ENCODE measurements at regions not wholly inside any gene's neighbourhood (a gene's known extent, or its start where the extent isn't known, plus 50 kb on each side); places are given as distances from the start of the nearest gene placed in this dataset.

DNA sequence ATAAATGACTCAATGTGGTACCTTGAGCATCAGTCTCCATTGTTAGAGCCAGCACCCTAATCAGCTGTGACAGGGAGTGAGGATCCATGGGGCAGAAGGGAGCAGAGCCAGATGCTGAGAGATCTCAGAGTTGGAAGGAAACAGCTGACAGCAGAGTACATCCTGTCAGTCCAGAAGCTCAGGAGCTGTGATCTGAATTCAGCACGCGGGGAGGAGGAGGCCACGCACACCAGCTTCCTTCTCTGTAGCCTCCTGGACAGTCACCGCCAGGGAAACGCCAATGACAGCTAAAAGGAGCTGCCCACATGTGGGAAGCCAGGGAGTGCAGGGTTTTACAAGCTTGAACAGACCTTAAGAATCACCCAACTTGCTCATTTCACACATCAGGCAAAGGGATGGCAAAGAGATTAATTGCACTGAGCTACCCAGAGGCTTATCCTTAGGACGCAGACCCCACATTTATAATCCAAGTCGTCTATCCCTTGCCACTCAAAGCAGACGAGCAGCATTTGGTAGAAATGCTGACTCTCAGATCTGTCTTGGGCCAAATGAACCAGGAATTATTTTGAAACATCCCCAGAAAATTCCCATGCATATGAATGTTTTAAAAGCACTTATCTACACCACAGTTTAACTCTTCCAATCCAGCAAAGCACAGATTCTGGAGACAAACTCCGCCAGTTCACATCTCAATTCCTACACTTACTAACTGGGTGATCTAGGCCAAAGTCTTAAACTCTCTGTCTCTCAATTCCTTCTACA is 322.6 kb upstream of the TMTC1 start:
- no peak overlapping the region for H3K4me3 ChIP-seq (ENCODE audit: low read depth, low read length)

DNA sequence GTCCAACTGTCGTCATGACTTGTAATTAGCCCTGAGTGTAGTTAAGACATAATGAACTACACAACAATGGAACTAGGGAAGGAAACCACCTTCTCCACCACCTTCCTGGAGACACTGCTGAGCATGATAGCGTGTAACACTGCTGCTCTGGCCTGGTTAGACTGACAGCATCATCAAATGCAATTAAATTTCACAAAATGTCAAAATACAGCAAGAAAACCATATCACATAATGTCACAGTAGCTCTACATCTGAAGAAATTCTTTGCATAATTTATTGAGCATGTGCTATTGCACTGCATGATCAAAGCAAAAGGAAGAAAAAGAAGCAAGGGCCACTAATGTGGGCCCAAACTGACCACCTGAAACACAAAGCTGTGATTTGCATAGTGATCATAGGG is 321.8 kb upstream of the TMTC1 start:
- no peak overlapping the region for H3K4me3 ChIP-seq (ENCODE audit: low read depth, low read length)

DNA sequence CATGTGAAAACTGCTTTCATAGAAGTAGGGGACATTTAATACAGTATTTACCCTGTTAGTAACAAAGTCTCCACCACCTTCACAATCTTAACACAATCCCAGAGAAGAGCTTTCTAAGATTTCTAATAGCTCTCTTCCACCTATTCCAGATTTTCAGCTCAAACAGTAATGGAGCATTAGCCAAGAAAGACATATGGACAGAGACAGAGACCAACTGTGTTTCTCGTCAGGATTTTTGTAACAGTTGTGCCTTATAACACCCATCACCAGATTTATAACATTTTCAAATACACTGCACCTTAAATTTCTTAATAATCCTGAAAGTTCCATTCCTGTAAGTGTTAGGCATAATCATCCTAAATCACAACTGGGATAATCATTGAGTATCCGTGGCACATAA is 321.2 kb upstream of the TMTC1 start:
- H3K4me3 ChIP-seq (ENCODE audit: low read depth, low read length): no peak overlapping the region

DNA sequence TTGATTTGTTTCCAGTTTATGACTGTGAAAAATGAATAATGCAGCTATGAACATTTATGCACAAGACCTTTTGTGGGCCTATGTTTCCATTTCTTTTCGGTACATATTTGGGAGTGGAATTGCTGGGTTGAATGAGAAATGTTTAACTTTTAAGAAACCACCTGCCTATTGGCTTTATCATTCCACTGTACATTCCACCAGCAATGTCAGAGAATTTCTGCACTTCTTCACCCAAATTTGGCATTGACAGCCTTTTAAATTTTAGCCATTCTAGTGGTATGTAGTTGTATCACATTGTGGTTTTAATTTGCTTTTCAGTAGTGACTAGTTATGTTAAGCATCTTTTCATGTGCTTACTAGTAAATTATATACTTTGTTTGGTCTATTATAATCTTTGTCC is 317.0 kb upstream of the TMTC1 start:
- H3K4me3 ChIP-seq (ENCODE audit: low read depth, low read length): no peak overlapping the region

DNA sequence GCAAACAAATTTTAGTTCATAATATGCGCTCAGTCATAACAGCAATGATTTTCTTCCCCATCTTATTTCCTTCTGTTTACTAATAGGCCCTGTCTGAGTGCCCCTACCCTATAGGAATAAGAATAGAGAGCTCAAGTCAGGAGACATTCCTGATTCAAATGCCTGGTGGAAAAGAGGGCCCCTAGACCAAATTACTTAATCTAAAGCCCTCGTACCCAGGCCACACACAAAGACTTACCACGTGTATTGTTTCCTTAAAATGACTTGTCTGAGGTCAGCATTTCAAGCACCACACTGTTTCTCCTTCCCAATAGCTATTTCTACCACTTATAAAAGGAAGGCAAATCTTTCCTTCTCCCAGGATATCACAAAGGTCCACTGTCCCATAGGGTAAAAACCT is 314.9 kb upstream of the TMTC1 start:
- H3K4me3 ChIP-seq (ENCODE audit: low read depth, low read length): no peak overlapping the region

- no peak overlapping the region for H3K4me3 ChIP-seq (ENCODE audit: low read depth, low read length)
These were observed 311.8 kb upstream of the TMTC1 start for GRCh38 chr12:30095511-30095910.

GRCh38 chr12:30092983-30093617 is 309.4 kb upstream of the TMTC1 start:
- H3K4me3 ChIP-seq (ENCODE audit: low read depth, low read length): no peak overlapping the region

- no peak overlapping the region for H3K4me3 ChIP-seq (ENCODE audit: low read depth, low read length)
These were observed 306.5 kb upstream of the TMTC1 start for GRCh38 chr12:30090258-30090657.

DNA sequence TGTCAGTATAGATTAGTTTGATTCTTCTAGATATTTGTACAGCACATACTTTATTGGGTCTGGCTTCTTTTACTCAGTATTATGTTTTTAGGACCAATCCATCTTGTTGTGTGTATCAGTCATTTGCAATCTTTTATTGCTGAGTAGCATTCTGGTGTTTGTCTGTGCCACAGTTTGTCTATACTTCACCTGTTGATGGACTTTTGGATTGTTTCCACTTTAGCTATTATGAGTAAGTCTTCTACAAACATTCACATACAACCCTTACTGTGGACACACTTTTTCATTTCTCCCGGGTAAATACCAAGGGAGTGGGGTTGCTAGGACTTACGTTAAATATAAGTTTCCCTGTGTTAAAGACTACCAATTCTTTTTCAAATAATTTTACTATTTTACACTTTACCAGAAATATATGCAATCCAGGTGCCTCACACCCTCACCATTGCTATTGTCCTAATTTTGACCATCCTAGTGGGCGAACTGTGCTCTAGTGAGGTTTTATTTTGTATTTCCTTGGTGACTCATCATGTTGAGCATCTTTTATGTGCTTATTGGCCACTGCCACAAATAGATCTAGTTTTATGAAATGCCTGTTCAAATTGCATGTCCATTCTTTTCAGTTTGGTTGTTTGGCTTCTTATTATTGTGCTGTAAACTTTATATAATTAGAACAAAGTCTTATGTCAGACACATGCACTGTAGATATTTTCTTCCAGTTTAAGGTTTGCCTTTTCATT is 304.7 kb upstream of the TMTC1 start:
- H3K4me3 ChIP-seq (ENCODE audit: low read depth, low read length): no peak overlapping the region

DNA sequence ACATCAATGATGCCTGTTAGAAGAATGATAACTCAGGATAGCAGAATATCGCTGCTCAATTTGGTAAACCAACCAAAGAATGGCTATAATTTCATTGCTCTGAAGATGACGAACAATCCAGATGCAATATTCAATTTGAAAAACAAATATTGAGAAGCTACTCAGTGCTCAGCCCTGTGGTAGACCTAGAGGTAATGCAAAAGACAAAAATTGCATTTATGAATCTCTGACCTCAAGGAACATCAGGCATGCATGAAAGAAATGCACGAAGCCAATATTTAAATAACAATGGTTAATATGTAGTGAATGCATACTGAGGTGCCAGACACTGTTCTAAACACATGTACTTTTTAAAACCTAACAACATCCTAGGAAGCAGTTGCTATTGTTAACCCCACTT is 298.6 kb upstream of the TMTC1 start:
- H3K4me3 ChIP-seq (ENCODE audit: low read depth, low read length): no peak overlapping the region

DNA sequence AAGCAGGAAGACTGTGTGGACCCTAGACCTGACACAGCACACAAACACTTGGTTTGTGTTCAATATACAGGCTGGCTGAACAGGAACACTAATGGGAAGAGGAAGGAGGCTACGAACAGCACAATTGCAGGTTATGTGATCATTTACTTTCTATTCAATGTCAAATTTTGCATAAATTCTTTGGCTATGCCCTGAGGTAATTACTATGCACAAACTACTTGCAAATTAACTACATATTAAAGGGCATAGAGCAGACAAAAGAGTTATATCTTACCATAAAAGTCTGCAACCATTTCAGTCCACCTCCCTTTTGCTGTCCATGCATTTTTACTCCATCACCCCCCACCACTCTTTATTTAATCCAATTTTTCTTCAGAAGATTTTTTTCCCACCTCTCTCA is 291.2 kb upstream of the TMTC1 start:
- no peak overlapping the region for H3K4me3 ChIP-seq (ENCODE audit: low read depth, low read length)

GRCh38 chr12:30072824-30073223 is 289.1 kb upstream of the TMTC1 start:
- H3K4me3 ChIP-seq (ENCODE audit: low read depth, low read length): no peak overlapping the region

DNA sequence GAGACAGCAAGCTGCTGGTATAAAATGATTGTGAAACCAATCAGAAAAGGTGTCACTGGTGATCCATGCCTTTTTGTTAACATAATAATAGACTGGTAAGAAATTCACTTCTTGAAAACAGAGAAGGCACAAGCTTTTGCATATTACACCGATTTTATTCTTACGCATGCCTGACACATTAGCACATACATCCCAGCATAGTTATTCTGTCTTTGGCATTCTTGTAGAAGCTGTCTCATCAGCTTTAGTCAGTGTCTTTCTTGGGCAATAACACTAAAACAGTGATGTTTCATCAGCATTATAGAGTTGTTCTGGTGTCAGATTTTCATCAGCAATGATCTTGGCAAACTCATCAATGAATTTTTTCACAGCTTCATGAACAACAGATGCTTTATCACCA is 283.4 kb upstream of the TMTC1 start:
- H3K4me3 ChIP-seq (ENCODE audit: low read depth, low read length): no peak overlapping the region

DNA sequence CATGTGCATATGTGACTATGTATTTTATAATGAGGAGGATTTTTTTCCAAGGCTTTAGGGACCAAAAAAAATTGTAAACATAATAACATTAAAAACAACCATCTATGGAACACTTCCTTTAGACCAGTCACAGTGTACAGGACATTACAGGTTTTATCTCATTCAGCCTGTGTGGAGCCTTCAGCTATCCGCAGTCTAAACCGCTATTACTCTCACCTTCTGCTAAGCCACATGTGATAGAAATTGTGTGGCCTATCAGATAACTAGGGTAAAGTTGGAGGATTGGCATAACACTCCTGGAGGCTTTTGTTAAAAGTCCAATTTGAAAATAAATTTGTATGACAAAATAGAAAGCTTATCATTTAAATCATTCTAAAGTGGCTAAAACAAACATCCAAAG is 281.2 kb upstream of the TMTC1 start:
- H3K4me3 ChIP-seq (ENCODE audit: low read depth, low read length): no peak overlapping the region

DNA sequence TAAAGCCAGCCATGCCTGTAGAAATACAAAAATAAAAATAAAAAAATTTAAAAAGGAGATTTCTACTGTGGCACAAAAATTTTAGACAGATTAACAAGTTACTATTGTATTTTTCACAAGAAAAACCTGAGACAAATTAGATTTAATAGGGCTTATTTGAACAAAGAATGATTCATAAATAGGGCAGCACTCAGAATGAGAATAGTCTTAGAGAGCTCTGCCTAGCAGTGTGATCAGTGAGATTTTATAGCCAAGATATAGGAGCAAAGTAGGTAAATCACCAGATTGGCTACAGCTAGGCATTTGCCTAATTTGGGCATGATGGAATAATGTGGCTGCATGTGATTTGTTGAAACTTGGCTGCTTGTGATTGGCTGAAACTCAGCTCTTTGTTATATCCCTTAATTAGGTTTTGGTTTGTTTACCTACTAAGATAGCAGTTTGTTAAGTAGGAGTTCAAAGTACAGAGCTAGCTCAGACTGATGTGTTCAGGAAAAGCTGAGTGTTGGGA is 279.7 kb upstream of the TMTC1 start:
- no peak overlapping the region for H3K4me3 ChIP-seq (ENCODE audit: low read depth, low read length)

DNA sequence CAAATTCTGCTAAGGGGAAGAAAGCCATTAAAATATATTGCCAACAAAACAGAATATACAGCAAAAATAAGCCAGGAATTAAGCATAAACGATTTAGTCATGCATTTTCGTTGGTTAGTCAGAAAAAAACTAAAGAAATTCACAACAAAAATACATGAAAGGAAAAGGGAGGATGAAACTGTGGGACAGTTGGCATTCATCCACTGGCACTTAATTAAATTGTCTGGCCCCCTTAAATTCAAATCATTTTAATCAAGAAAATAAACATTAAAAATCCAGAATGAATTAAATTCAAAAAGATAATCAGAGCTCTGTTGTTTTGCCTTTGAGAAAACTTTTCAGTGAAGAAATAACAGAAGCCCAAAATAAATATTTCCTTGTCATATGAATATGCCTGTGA is 264.6 kb upstream of the TMTC1 start:
- H3K4me3 ChIP-seq (ENCODE audit: low read depth, low read length): no peak overlapping the region

GRCh38 chr12:30047516-30048254 is 263.9 kb upstream of the TMTC1 start:
- H3K4me3 ChIP-seq (ENCODE audit: low read depth, low read length): no peak overlapping the region

- no peak overlapping the region for H3K4me3 ChIP-seq (ENCODE audit: low read depth, low read length)
These were observed 262.6 kb upstream of the TMTC1 start for GRCh38 chr12:30046376-30046775.

DNA sequence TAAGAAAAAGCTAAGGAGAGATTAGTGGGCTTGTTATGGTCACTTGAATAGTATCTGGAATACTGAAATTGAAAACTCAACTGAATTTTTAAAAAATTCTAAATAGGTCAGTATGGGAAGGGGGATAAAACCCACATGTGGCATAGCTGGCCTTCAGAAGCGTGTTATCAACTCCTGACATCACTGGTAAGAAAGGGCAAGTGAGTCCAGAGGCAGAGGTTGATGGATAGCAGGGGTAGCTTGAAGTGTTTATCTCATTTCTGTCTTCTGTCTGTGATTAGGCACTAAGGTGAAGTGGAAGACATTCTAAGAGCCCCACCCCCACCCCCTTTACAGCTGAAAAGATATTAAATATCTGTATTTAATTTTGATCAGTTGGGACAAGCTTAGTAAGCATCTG is 261.4 kb upstream of the TMTC1 start:
- no peak overlapping the region for H3K4me3 ChIP-seq (ENCODE audit: low read depth, low read length)

- H3K4me3 ChIP-seq (ENCODE audit: low read depth, low read length): no peak overlapping the region
These were observed 260.5 kb upstream of the TMTC1 start for GRCh38 chr12:30044206-30044605.

- no peak overlapping the region for H3K4me3 ChIP-seq (ENCODE audit: low read depth, low read length)
These were observed 259.6 kb upstream of the TMTC1 start for GRCh38 chr12:30043151-30043847.
